A204.1 (cell line): ENCODE measurements at regions not wholly inside any gene's neighbourhood (a gene's known extent, or its start where the extent isn't known, plus 50 kb on each side); places are given as distances from the start of the nearest gene placed in this dataset.
"Not testable (repeated sequence)": the region's sequence is repeated elsewhere in the genome, so short reads cannot be mapped to it uniquely, and the experiment has no call there.

Source experiments
- FAIRE-seq: peaks from 2 replicates; lab custom pipeline; 2012; peaks lifted over from hg19 to GRCh38; lab: Jason Lieb, UNC

- FAIRE-seq: no peak
These were observed 165.5 kb downstream of the C9orf50 start for GRCh38 chr9:129455151-129455995.

GRCh38 chr9:129454467-129455067 is 166.3 kb downstream of the C9orf50 start:
- no peak for FAIRE-seq

GRCh38 chr9:129453734-129454133 is 167.2 kb downstream of the C9orf50 start:
- no peak for FAIRE-seq

GRCh38 chr9:129451669-129452068 is 169.2 kb downstream of the C9orf50 start:
- no peak for FAIRE-seq

GRCh38 chr9:129451089-129451656 is 169.7 kb downstream of the C9orf50 start:
- no peak for FAIRE-seq

- no peak for FAIRE-seq
These were observed 171.8 kb downstream of the C9orf50 start for GRCh38 chr9:129449066-129449465.

- no peak for FAIRE-seq
These were observed 173.9 kb downstream of the C9orf50 start for GRCh38 chr9:129446828-129447550.

- no peak for FAIRE-seq
These were observed 175.1 kb downstream of the C9orf50 start for GRCh38 chr9:129445794-129446306.

- FAIRE-seq: not testable (repeated sequence)
These were observed 177.3 kb downstream of the C9orf50 start for GRCh38 chr9:129443515-129444164.

GRCh38 chr9:129442803-129443511 is 177.9 kb downstream of the C9orf50 start:
- FAIRE-seq: no peak

GRCh38 chr9:129441852-129442251 is 179.0 kb downstream of the C9orf50 start:
- FAIRE-seq: no peak

GRCh38 chr9:129440435-129441186 is 180.3 kb downstream of the C9orf50 start:
- no peak for FAIRE-seq

GRCh38 chr9:129439242-129439641 is 181.7 kb downstream of the C9orf50 start:
- no peak for FAIRE-seq

GRCh38 chr9:129437626-129438323 is 183.1 kb downstream of the C9orf50 start:
- no peak for FAIRE-seq

- no peak for FAIRE-seq
These were observed 183.9 kb downstream of the C9orf50 start for GRCh38 chr9:129436751-129437625.

GRCh38 chr9:129435988-129436717 is 184.7 kb downstream of the C9orf50 start:
- FAIRE-seq: no peak

GRCh38 chr9:129435291-129435690 is 185.6 kb downstream of the C9orf50 start:
- no peak for FAIRE-seq

GRCh38 chr9:129434187-129434586 is 186.7 kb downstream of the C9orf50 start:
- no peak for FAIRE-seq
